ENCODE measurements at regions not wholly inside any gene's neighbourhood (a gene's known extent, or its start where the extent isn't known, plus 50 kb on each side); places are given as distances from the start of the nearest gene placed in this dataset.

DNA sequence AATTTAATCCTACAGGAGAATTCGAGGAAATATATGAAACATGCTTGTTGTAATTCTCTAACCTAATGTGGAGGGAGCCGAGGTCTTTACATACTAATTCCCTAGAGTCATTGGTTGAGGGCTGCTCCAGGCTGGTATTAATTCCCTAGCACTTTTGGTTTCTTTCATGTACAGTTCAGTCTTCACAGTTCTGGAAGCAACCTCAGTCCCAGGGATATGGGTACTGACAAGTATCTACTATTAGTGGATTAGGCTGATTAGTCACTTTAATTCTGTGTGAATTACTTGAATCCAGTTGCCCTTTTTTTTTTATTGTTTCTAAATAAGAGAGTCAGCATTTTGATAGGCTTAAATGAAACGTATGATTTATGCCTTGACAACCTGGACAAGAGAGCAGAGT is 172.3 kb upstream of the HTR2A start:
- Histone ChIP-seq H3K36me3 (replicated peaks) (no peaks in the 10 kb centered on the region), H3K27ac (no peak overlapping the region), H3K4me3 (ENCODE audit: low read depth, low read length) (no peak overlapping the region), H3K27me3 (replicated peaks) (no peaks in the 10 kb centered on the region)
- DNase-seq: no peak
- TF ChIP-seq, protein P1, sequence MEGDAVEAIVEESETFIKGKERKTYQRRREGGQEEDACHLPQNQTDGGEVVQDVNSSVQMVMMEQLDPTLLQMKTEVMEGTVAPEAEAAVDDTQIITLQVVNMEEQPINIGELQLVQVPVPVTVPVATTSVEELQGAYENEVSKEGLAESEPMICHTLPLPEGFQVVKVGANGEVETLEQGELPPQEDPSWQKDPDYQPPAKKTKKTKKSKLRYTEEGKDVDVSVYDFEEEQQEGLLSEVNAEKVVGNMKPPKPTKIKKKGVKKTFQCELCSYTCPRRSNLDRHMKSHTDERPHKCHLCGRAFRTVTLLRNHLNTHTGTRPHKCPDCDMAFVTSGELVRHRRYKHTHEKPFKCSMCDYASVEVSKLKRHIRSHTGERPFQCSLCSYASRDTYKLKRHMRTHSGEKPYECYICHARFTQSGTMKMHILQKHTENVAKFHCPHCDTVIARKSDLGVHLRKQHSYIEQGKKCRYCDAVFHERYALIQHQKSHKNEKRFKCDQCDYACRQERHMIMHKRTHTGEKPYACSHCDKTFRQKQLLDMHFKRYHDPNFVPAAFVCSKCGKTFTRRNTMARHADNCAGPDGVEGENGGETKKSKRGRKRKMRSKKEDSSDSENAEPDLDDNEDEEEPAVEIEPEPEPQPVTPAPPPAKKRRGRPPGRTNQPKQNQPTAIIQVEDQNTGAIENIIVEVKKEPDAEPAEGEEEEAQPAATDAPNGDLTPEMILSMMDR (IDR thresholded peaks at IDR 0.05; ENCODE audit: low read depth, low read length, missing control alignments): no peak
- in situ Hi-C loops (cut with HindIII; ENCODE audit: low pct_ligation_motif_present, low sequenced_read_pairs): no loop called here

- in situ Hi-C loops (cut with HindIII; ENCODE audit: low pct_ligation_motif_present, low sequenced_read_pairs): no loop called here
- no peak overlapping the region for H3K27ac ChIP-seq
- DNase-seq: no peak
- H3K27me3 ChIP-seq (replicated peaks): no peaks in the 10 kb centered on the region
- H3K36me3 ChIP-seq (replicated peaks): no peaks in the 10 kb centered on the region
- no peak overlapping the region for H3K4me3 ChIP-seq (ENCODE audit: low read depth, low read length)
- TF ChIP-seq, protein P1 (IDR thresholded peaks at IDR 0.05; ENCODE audit: low read depth, low read length, missing control alignments): no peak
These were observed 170.5 kb upstream of the HTR2A start for GRCh38 chr13:47067306-47067705.

DNA sequence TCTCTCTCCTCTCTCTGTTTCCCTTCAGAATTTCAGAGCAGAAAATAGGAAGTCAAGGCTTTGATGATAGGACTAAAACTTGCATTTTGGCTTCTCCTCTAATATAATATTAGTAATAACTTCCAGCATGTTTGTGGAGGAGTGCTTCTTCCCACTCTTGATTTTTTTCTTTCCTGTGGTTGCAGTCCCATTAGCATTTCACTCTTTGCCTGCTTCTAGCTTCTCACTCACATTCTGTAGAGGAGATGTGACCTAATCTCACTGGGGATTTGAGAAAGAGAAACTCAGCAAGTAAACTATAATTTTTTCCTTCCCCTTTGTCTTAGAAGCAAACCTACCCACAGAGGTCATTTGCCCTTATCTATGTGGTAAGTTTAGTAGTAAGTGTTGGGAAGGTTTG is 169.4 kb upstream of the HTR2A start:
- H3K27ac ChIP-seq: no peak overlapping the region
- DNase-seq: no peak
- in situ Hi-C loops (cut with HindIII; ENCODE audit: low pct_ligation_motif_present, low sequenced_read_pairs): no loop called here

DNA sequence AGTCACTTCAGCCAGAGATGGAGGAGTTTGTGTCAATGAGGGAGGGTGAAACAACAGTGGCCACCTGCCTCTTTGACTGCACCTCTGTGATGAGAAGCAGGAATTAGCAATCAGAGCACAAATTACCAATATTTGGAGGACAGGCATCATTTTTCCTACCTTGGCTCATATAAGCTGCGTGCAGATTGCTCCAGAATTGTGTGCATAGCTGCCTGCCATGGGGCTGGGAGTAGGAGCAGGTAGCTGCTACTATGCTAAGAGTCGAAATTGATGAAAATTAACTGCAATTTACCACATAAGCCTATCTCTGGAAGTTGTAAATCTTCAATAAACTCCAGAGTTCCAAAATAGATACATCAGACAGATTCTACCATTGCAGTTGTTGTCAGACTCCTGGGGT is 167.5 kb upstream of the HTR2A start:
- DNase-seq: no peak
- in situ Hi-C loops (cut with HindIII; ENCODE audit: low pct_ligation_motif_present, low sequenced_read_pairs): no loop called here
- TF ChIP-seq, protein P1 (IDR thresholded peaks at IDR 0.05; ENCODE audit: low read depth, low read length, missing control alignments): no peak
- H3K27ac ChIP-seq: no peak overlapping the region
- H3K4me3 ChIP-seq (ENCODE audit: low read depth, low read length): no peak overlapping the region
- H3K27me3 ChIP-seq (replicated peaks): no peaks in the 10 kb centered on the region
- H3K36me3 ChIP-seq (replicated peaks): no peaks in the 10 kb centered on the region

More for the DNA sequence above, 169.4 kb upstream of the HTR2A start:
- Histone ChIP-seq H3K27me3 (replicated peaks) (no peaks in the 10 kb centered on the region), H3K4me3 (ENCODE audit: low read depth, low read length) (no peak overlapping the region), H3K36me3 (replicated peaks) (no peaks in the 10 kb centered on the region)
- TF ChIP-seq, protein P1 (IDR thresholded peaks at IDR 0.05; ENCODE audit: low read depth, low read length, missing control alignments): no peak

GRCh38 chr13:47049276-47049989 is 152.6 kb upstream of the HTR2A start:
- in situ Hi-C loops (cut with HindIII; ENCODE audit: low pct_ligation_motif_present, low sequenced_read_pairs): no loop called here
- no peaks in the 10 kb centered on the region for H3K27me3 ChIP-seq (replicated peaks)
- no peak for DNase-seq
- no peaks in the 10 kb centered on the region for H3K36me3 ChIP-seq (replicated peaks)
- H3K27ac ChIP-seq: no peak overlapping the region
- no peak overlapping the region for H3K4me3 ChIP-seq (ENCODE audit: low read depth, low read length)
- TF ChIP-seq, protein P1 (IDR thresholded peaks at IDR 0.05; ENCODE audit: low read depth, low read length, missing control alignments): no peak

DNA sequence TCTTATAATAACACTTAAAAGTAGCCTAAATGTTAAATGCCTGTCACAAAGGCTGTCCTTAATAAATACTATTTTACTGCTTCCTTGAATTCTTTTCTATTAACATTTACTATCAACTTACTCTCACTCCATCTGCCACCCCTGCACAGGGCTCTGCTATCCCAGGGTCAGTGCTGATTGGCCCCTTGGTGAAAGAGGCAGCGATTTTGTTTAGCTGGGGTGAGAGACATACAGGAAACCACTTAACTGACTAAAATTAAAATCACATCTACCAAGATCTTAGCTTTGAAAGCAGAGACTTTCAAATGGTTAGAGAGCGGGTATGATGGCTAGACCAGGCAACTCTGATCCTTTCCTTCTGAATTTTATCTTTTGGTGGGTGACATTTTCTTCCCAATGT is 149.9 kb upstream of the HTR2A start:
- DNase-seq: no peak
- H3K4me3 ChIP-seq (ENCODE audit: low read depth, low read length): no peak overlapping the region
- no peaks in the 10 kb centered on the region for H3K27me3 ChIP-seq (replicated peaks)
- in situ Hi-C loops (cut with HindIII; ENCODE audit: low pct_ligation_motif_present, low sequenced_read_pairs): no loop called here
- H3K27ac ChIP-seq: no peak overlapping the region
- TF ChIP-seq, protein P1 (IDR thresholded peaks at IDR 0.05; ENCODE audit: low read depth, low read length, missing control alignments): no peak
- no peaks in the 10 kb centered on the region for H3K36me3 ChIP-seq (replicated peaks)
